Panc1 (cell line): ENCODE measurements at regions not wholly inside any gene's neighbourhood (a gene's known extent, or its start where the extent isn't known, plus 50 kb on each side); places are given as distances from the start of the nearest gene placed in this dataset.

Experiments used
- ATAC-seq: fragments of 200-7000 bp; cut with Tn5 transposase; 2 replicates; pipeline ENCODE4 v1.9.1; 2020; ENCODE audit warnings: mild to moderate bottlenecking, moderate library complexity
- BruUV-seq: library from RNA; stranded (reverse); fragments of 400-500 nt; replicated peaks from 2 replicates; lab custom pipeline; 2021; lab: Mats Ljungman, UMichigan
- CTCF ChIA-PET: fragments of 300-600 bp; sonication (Branson Sonifier 250); formaldehyde crosslinking; loops from one replicate; lab custom pipeline; 2022; ENCODE audit warnings: antibody characterized with exemption; lab: Charles Lee
- POLR2A ChIA-PET: fragments of 300-600 bp; sonication (Branson Sonifier 250); formaldehyde crosslinking; loops from one replicate; lab custom pipeline; 2022; ENCODE audit warnings: antibody characterized with exemption; lab: Charles Lee
- DNase-seq: peaks from one replicate; pipeline ENCODE4 v3.0.0-alpha.2; 2010; ENCODE audit warnings: low read depth, low spot score
- H3K27ac ChIP-seq: 2 replicates; pipeline ENCODE4 v1.5.1; 2011; ENCODE audit warnings: mild to moderate bottlenecking, low read length, inconsistent platforms
- H3K27me3 ChIP-seq: fragments of 200-500 bp; sonication (Bioruptor generic); 2 replicates; pipeline ENCODE4 v1.6.0; 2014; ENCODE audit warnings: low read length, inconsistent platforms; ENCODE audit not compliant: control insufficient read depth, insufficient read depth
- H3K36me3 ChIP-seq: fragments of 200-500 bp; sonication (Bioruptor generic); 2 replicates; pipeline ENCODE4 v1.5.1; 2014; ENCODE audit warnings: inconsistent platforms, mild to moderate bottlenecking, low read length, moderate library complexity; ENCODE audit not compliant: control insufficient read depth, insufficient read depth
- H3K4me1 ChIP-seq: 2 replicates; pipeline ENCODE4 v1.5.1; 2011; ENCODE audit warnings: inconsistent platforms, mild to moderate bottlenecking, low read length, moderate library complexity; ENCODE audit not compliant: control insufficient read depth, insufficient read depth
- H3K4me3 ChIP-seq, 2 experiments: 2 replicates each; pipeline ENCODE4 v1.5.1; 2011 to 2012; ENCODE audit warnings: low read depth in 2 of 2, low read length in 2 of 2, mild to moderate bottlenecking in 2 of 2, inconsistent platforms in 1 of 2, moderate library complexity in 1 of 2
- H3K9me3 ChIP-seq: fragments of 200-500 bp; sonication (Bioruptor generic); 2 replicates; pipeline ENCODE4 v1.5.1; 2014; ENCODE audit warnings: low read depth, mild to moderate bottlenecking, inconsistent platforms, low read length, moderate library complexity; ENCODE audit not compliant: control insufficient read depth, insufficient read depth
- CTCF ChIP-seq: fragments of 450-650 bp; IDR thresholded peaks from 2 replicates; pipeline ENCODE4 v1.5.1; 2017; ENCODE audit warnings: mild to moderate bottlenecking
- POLR2AphosphoS5 ChIP-seq: IDR thresholded peaks from 2 replicates; pipeline ENCODE4 v1.6.1; 2012; ENCODE audit warnings: mild to moderate bottlenecking, low read depth, low read length, moderate library complexity
- REST ChIP-seq, 2 experiments: IDR thresholded peaks; 2 replicates each; pipeline ENCODE4 v1.6.1; 2011 to 2012; ENCODE audit warnings: low read depth in 2 of 2, control low read depth in 1 of 2, low read length in 1 of 2, mild to moderate bottlenecking in 1 of 2, moderate library complexity in 1 of 2; ENCODE audit not compliant: insufficient read depth in 1 of 2
- SIN3A ChIP-seq: IDR thresholded peaks from 2 replicates; pipeline ENCODE4 v1.6.1; 2012; ENCODE audit warnings: low read depth, mild to moderate bottlenecking, low read length, moderate library complexity, borderline replicate concordance; ENCODE audit not compliant: insufficient read depth
- TCF7L2 ChIP-seq: IDR thresholded peaks from 2 replicates; pipeline ENCODE4 v1.6.1; 2011; ENCODE audit warnings: mild to moderate bottlenecking, low read depth, low read length, inconsistent platforms
- in situ Hi-C: cut with HindIII; loops from 2 replicates; pipeline ENCODE4 v1.10.0; 2016; ENCODE audit warnings: low sequenced_read_pairs, low pct_unique_long_range_greater_than_20kb
- intact Hi-C: fragments of 100-400 bp; cut with micrococcal nuclease; formaldehyde crosslinking; loops from one replicate; pipeline ENCODE4 v1.10.0; 2022; ENCODE audit not compliant: unreplicated experiment

- intact Hi-C loops = no loop called here
- DNase-seq (no peak), ATAC-seq (no peak)
- BruUV-seq = no TSS peak
- no peaks in the 10 kb centered on the region for H3K27me3 ChIP-seq
- TF ChIP-seq SIN3A = no peak
- no peak for TF ChIP-seq CTCF
- TF ChIP-seq TCF7L2 = no peak
- in situ Hi-C loops = no loop called here
- ChIA-PET CTCF (no interaction called here), POLR2A (no interaction called here)
- H3K9me3 ChIP-seq = no peaks in the 10 kb centered on the region
- H3K36me3 ChIP-seq = no peaks in the 10 kb centered on the region
- no peak overlapping the region for H3K4me3 ChIP-seq
- no peaks in the 10 kb centered on the region for H3K4me1 ChIP-seq
- H3K27ac ChIP-seq = no peak overlapping the region
These were observed 1178.7 kb downstream of the AACS start for GRCh38 chr12:126243814-126244440.

GRCh38 chr12:126247936-126248335, 1182.7 kb downstream of the AACS start:
- no TSS peak for BruUV-seq
- ATAC-seq (no peak), DNase-seq (no peak)
- no peaks in the 10 kb centered on the region for H3K36me3 ChIP-seq
- TF ChIP-seq CTCF (no peak), REST (IDR thresholded peaks at IDR 0.05; ENCODE audit: insufficient read depth in 1 of 2, low read depth in 2 of 2, low read length in 1 of 2) (no peak), POLR2AphosphoS5 (no peak), TCF7L2 (no peak), SIN3A (no peak)
- in situ Hi-C loops = no loop called here
- ChIA-PET POLR2A (no interaction called here), CTCF (no interaction called here)
- no peaks in the 10 kb centered on the region for H3K9me3 ChIP-seq
- no peak overlapping the region for H3K27ac ChIP-seq
- H3K4me1 ChIP-seq = no peaks in the 10 kb centered on the region
- no peaks in the 10 kb centered on the region for H3K27me3 ChIP-seq
- H3K4me3 ChIP-seq = no peak overlapping the region
- intact Hi-C loops = no loop called here
